RWPE2 (cell line): ENCODE measurements at regions not wholly inside any gene's neighbourhood (a gene's known extent, or its start where the extent isn't known, plus 50 kb on each side); places are given as distances from the start of the nearest gene placed in this dataset.

Source experiments
- ATAC-seq: fragments of 200-7000 bp; cut with Tn5 transposase; 3 replicates; pipeline ENCODE4 v1.9.1; 2021; ENCODE audit warnings: low read depth
- DNase-seq: peaks from one replicate; pipeline ENCODE4 v3.0.0-alpha.2; 2020; ENCODE audit warnings: low spot score
- H3K27ac ChIP-seq: fragments of 450-650 bp; 2 replicates; pipeline ENCODE4 v1.5.1; 2017; ENCODE audit warnings: mild to moderate bottlenecking; ENCODE audit not compliant: poor library complexity, severe bottlenecking
- H3K27me3 ChIP-seq: fragments of 250-450 bp; sonication (Bioruptor Pico); 2 replicates; pipeline ENCODE4 v1.5.1; 2021; ENCODE audit warnings: mild to moderate bottlenecking, moderate library complexity; ENCODE audit not compliant: insufficient read depth, poor library complexity, severe bottlenecking
- H3K36me3 ChIP-seq: fragments of 250-450 bp; sonication (Bioruptor Pico); 2 replicates; pipeline ENCODE4 v1.5.1; 2020; ENCODE audit warnings: low read depth, mild to moderate bottlenecking, moderate library complexity
- H3K4me1 ChIP-seq: fragments of 250-450 bp; sonication (Bioruptor Pico); 2 replicates; pipeline ENCODE4 v1.5.1; 2021; ENCODE audit warnings: mild to moderate bottlenecking, moderate library complexity; ENCODE audit not compliant: insufficient read depth, poor library complexity, severe bottlenecking
- H3K4me3 ChIP-seq: fragments of 250-450 bp; sonication (Bioruptor Pico); 2 replicates; pipeline ENCODE4 v1.5.1; 2021; ENCODE audit warnings: mild to moderate bottlenecking, moderate library complexity; ENCODE audit not compliant: severe bottlenecking
- H3K9me3 ChIP-seq: fragments of 250-450 bp; sonication (Bioruptor Pico); 2 replicates; pipeline ENCODE4 v1.5.1; 2021; ENCODE audit warnings: mild to moderate bottlenecking, moderate library complexity; ENCODE audit not compliant: severe bottlenecking
- TF ChIP-seq, protein P1 (sequence below): fragments of 450-650 bp; IDR thresholded peaks from one replicate; pipeline ENCODE4 v1.5.1; 2017; ENCODE audit warnings: mild to moderate bottlenecking, moderate library complexity; ENCODE audit not compliant: poor library complexity, severe bottlenecking

DNA sequence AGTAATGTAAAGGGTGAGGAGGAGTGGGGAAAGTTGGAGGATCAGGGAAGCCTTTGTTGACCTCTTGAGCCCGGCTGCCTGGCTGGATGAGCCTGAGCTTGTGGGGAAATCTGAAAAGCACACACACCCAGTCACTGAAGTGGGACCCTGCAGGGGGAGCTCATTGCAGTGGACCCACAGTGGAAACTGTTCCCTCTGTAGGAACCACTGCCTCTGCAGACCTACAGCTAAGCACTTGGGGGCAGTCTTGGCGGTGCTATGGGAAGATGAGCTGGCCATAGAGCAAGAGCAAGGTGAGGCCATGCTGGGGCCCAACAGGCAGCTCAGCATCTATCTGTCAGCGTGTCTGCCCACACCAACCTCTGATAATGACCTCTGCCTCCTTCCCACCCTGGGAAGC lies 294.8 kb downstream of the TSHZ3 start:
- Histone ChIP-seq H3K4me3 (no peak overlapping the region), H3K27me3 (no peaks in the 10 kb centered on the region), H3K27ac (no peak overlapping the region), H3K4me1 (no peaks in the 10 kb centered on the region), H3K9me3 (no peaks in the 10 kb centered on the region), H3K36me3 (no peaks in the 10 kb centered on the region)
- DNase-seq: no peak
- TF ChIP-seq, protein P1, sequence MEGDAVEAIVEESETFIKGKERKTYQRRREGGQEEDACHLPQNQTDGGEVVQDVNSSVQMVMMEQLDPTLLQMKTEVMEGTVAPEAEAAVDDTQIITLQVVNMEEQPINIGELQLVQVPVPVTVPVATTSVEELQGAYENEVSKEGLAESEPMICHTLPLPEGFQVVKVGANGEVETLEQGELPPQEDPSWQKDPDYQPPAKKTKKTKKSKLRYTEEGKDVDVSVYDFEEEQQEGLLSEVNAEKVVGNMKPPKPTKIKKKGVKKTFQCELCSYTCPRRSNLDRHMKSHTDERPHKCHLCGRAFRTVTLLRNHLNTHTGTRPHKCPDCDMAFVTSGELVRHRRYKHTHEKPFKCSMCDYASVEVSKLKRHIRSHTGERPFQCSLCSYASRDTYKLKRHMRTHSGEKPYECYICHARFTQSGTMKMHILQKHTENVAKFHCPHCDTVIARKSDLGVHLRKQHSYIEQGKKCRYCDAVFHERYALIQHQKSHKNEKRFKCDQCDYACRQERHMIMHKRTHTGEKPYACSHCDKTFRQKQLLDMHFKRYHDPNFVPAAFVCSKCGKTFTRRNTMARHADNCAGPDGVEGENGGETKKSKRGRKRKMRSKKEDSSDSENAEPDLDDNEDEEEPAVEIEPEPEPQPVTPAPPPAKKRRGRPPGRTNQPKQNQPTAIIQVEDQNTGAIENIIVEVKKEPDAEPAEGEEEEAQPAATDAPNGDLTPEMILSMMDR: peak; percentile 53
- ATAC-seq: peak; percentile 82

DNA sequence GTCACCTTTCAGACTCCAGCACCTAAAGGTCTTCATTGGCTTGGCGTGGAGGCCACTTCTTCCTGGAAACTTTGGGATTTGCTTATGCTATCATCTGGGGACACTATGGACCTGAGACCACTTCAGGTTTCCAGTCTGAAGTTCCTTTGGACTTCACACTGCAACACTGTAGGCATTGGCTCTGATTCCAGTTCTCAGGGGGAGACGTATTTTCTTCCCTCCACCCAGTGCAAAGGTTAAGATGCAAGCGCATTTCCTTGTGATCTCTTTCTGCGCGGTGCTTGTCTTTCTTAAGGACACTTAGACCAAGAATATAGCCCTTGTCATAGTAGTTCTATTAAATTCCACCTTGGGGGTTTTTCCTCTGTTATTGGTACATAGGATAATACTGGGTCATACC lies 299.8 kb downstream of the TSHZ3 start:
- ATAC-seq: no peak
- no peaks in the 10 kb centered on the region for H3K9me3 ChIP-seq
- TF ChIP-seq, protein P1: no peak
- no peak overlapping the region for H3K27ac ChIP-seq
- no peak overlapping the region for H3K4me3 ChIP-seq
- DNase-seq: no peak
- no peaks in the 10 kb centered on the region for H3K4me1 ChIP-seq
- H3K27me3 ChIP-seq: no peaks in the 10 kb centered on the region
- H3K36me3 ChIP-seq: no peaks in the 10 kb centered on the region

DNA sequence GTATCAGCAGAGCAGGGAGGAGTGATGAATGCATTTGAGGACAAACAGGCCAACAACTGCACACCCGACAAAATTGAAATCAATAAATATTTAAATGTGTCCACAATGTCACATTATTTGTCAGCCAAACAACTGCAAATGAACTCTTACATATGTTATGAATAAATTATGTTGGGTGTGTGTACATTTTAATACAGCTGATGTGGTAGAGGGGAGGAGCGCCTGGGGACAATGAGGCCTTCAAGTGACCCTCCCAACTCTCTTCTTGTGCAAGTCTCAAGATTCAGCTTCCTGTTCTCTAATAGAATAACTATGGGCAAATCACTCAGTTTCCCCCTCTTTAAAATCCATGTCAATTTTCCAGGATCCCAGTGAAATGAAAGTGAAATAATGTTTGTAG lies 303.2 kb downstream of the TSHZ3 start:
- H3K4me1 ChIP-seq: no peaks in the 10 kb centered on the region
- ATAC-seq: no peak
- H3K4me3 ChIP-seq: no peak overlapping the region
- H3K9me3 ChIP-seq: no peaks in the 10 kb centered on the region
- H3K27me3 ChIP-seq: no peaks in the 10 kb centered on the region
- H3K36me3 ChIP-seq: no peaks in the 10 kb centered on the region
- TF ChIP-seq, protein P1: no peak
- no peak for DNase-seq
- no peak overlapping the region for H3K27ac ChIP-seq

DNA sequence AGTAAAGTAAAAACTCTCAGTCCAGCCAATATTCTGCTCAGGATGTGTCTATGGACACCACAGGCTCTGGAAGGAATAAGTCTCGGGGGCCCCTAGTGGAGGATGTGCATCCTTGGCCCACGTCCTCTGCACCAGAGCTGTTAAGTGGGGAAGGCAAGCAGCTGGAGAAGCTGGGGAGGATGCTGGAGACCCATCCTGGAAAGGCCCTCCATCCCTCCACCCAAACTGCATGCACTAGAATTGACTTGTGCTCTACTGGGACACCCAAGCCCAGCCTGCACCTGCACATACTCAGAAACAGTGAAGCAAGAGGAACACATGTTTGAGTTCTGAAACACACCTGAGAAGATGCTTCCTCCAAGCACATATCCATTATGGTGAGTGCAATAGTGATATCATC lies 307.8 kb downstream of the TSHZ3 start:
- DNase-seq: no peak
- Histone ChIP-seq H3K9me3 (no peaks in the 10 kb centered on the region), H3K4me3 (no peak overlapping the region), H3K27me3 (no peaks in the 10 kb centered on the region), H3K36me3 (no peaks in the 10 kb centered on the region), H3K4me1 (no peaks in the 10 kb centered on the region), H3K27ac (no peak overlapping the region)
- no peak for ATAC-seq
- TF ChIP-seq, protein P1: no peak

DNA sequence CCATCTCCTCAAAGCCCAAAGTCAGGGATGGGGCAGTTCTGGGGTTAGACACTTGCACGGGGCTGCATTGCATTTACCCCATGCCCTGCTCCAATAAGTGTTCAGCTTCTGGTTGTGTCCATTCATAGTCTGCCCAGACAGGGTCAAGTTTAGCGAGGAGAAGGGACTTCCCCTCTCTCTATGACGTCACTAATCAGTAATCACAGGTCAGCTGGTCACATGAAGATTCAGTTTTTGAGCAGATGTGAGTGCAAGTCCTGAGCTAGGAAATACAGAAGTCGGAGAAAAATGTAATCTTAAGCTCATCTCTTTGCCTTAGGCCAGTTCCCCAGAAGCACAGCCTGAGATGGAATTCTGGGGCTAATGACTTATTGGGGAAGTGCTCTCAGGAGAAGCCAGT lies 310.1 kb downstream of the TSHZ3 start:
- DNase-seq (no peak), ATAC-seq (no peak)
- no peaks in the 10 kb centered on the region for H3K36me3 ChIP-seq
- H3K27me3 ChIP-seq: no peaks in the 10 kb centered on the region
- no peaks in the 10 kb centered on the region for H3K9me3 ChIP-seq
- no peak overlapping the region for H3K27ac ChIP-seq
- no peak overlapping the region for H3K4me3 ChIP-seq
- H3K4me1 ChIP-seq: no peaks in the 10 kb centered on the region
- TF ChIP-seq, protein P1: no peak
